ENCODE measurements at regions not wholly inside any gene's neighbourhood (a gene's known extent, or its start where the extent isn't known, plus 50 kb on each side); places are given as distances from the start of the nearest gene placed in this dataset.
"Not testable (repeated sequence)": the region's sequence is repeated elsewhere in the genome, so short reads cannot be mapped to it uniquely, and the experiment has no call there.

GRCh38 chr6:67462725-67463124 lies 1172.4 kb upstream of the ADGRB3 start:
- not testable (repeated sequence) for TF ChIP-seq POLR2AphosphoS5 (IDR thresholded peaks at IDR 0.05; ENCODE audit: low read depth, low read length); SPI1 (IDR thresholded peaks at IDR 0.05; ENCODE audit: low read depth, low read length); POLR2A (IDR thresholded peaks at IDR 0.05; ENCODE audit: low read depth, low read length); TAF1 (IDR thresholded peaks at IDR 0.05; ENCODE audit: low read depth, low read length); POU2F2 (IDR thresholded peaks at IDR 0.05; ENCODE audit: low read depth, low read length); PAX5 (IDR thresholded peaks at IDR 0.05; ENCODE audit: insufficient read depth, low read length, severe bottlenecking)

Data from GM12891 (cell line).